Stimulated activated naive B cell treated with anti-CD40 and anti-IgM and Interleukin-4, amounts not matched to agents 10 μg/mL and 1 μg/mL and 100 μg/mL, for 72 hours (primary cell): ENCODE measurements at regions not wholly inside any gene's neighbourhood (a gene's known extent, or its start where the extent isn't known, plus 50 kb on each side); places are given as distances from the start of the nearest gene placed in this dataset.
"Not testable (repeated sequence)": the region's sequence is repeated elsewhere in the genome, so short reads cannot be mapped to it uniquely, and the experiment has no call there.

Experiments used
- ATAC-seq, 2 donors: fragments of 150-1000 bp; cut with Tn5 transposase; replicated peaks; 2 replicates each; pipeline ENCODE4 v1.10.0; 2021; ENCODE audit warnings: moderate library complexity in 1 of 2
- DNase-seq: peaks from one replicate; pipeline ENCODE4 v3.0.0; 2021
- H3K27ac Mint-ChIP-seq: one replicate; pipeline ENCODE4 v1.8.0; 2022; ENCODE audit warnings: mild to moderate bottlenecking, mixed read lengths
- H3K27me3 Mint-ChIP-seq, 2 donors: one replicate each; pipeline ENCODE4 v1.8.0; 2022; ENCODE audit warnings: mixed read lengths in 2 of 2
- H3K36me3 Mint-ChIP-seq, 2 donors: one replicate each; pipeline ENCODE4 v1.8.0; 2022; ENCODE audit warnings: mixed read lengths in 2 of 2, mild to moderate bottlenecking in 1 of 2
- H3K4me1 Mint-ChIP-seq, 2 donors: one replicate each; pipeline ENCODE4 v1.8.0; 2022; ENCODE audit warnings: mixed read lengths in 2 of 2, mild to moderate bottlenecking in 1 of 2
- H3K4me3 Mint-ChIP-seq, 2 donors: one replicate each; pipeline ENCODE4 v1.8.0; 2022; ENCODE audit warnings: mild to moderate bottlenecking in 2 of 2, mixed read lengths in 2 of 2, moderate library complexity in 1 of 2
- H3K9me3 Mint-ChIP-seq, 2 donors: one replicate each; pipeline ENCODE4 v1.8.0; 2022; ENCODE audit warnings: mixed read lengths in 2 of 2, mild to moderate bottlenecking in 1 of 2

DNA sequence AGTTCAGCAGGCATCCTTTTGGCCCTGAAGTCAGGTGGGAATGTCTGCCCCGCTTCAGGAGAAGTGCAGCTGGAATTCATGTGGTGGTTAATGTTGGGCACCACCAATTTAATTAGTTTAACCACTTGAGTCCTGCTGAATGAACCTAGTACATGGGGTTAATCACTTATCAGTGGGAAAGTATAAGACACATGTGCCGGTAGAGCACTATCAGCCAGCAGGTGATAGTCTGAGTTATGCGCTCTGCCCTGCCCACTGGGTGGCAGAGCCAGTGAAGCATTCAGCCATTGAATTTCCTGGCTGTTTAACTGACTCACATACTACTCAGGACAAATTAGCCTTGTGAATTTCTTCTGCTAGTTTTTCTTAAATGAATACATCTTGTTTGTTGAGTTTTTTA is 789.7 kb upstream of the PRR20A start:
- Mint-ChIP-seq H3K36me3 (no peaks in the 10 kb centered on the region), H3K4me1 (no peaks in the 10 kb centered on the region), H3K4me3 (no peak overlapping the region), H3K27me3 (no peaks in the 10 kb centered on the region), H3K9me3 (peaks cover 0 to 3% of the 10 kb centered on the region in 2 donors), H3K27ac (no peak overlapping the region)
- DNase-seq, result no peak
- no peak for ATAC-seq

DNA sequence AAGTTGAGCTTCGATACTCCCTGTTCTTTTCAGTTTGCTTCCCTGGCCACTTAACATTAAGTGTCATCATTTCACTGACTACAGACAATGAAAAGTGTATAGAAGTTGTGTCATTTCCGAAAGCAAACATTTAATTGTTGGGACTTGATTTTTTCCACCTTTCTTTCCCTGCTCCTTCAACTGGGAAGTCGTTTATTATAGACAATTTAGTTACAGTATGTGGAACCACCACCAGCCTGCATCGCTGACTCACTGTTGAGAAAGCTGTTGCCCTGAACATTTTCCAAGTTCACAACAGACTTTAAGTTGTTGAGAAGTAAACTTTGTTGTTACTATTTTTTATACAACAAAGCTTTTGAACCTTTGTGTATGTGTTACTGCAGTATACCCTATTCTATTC is 788.4 kb upstream of the PRR20A start:
- ATAC-seq, result no peak
- H3K36me3 Mint-ChIP-seq, result no peaks in the 10 kb centered on the region
- peaks cover 0 to 2% of the 10 kb centered on the region in 2 donors for H3K9me3 Mint-ChIP-seq
- H3K4me3 Mint-ChIP-seq, result no peak overlapping the region
- DNase-seq, result no peak
- H3K27ac Mint-ChIP-seq, result no peak overlapping the region
- no peaks in the 10 kb centered on the region for H3K4me1 Mint-ChIP-seq
- H3K27me3 Mint-ChIP-seq, result no peaks in the 10 kb centered on the region

DNA sequence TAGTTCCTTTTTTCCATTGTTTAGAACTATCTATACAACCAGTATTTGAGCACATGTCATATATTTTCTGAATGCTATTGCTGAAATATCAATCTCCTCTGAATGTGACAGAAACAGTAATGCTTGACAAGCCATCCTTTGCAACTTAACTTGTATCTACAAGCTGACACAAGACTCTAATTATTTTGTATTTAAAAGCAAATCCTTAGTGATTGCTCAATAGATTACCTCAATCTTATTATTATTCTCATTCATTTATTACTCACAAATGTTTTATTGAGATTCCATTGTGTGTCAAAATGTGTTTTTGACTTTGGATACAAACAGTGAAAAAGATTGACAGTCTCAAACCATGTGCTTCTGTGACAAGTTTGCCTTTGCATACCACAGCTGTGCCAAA is 787.8 kb upstream of the PRR20A start:
- ATAC-seq (no peak), DNase-seq (no peak)
- Mint-ChIP-seq H3K4me1 (no peaks in the 10 kb centered on the region), H3K27ac (no peak overlapping the region), H3K9me3 (peaks cover 0 to 2% of the 10 kb centered on the region in 2 donors), H3K36me3 (no peaks in the 10 kb centered on the region), H3K4me3 (no peak overlapping the region), H3K27me3 (no peaks in the 10 kb centered on the region)

DNA sequence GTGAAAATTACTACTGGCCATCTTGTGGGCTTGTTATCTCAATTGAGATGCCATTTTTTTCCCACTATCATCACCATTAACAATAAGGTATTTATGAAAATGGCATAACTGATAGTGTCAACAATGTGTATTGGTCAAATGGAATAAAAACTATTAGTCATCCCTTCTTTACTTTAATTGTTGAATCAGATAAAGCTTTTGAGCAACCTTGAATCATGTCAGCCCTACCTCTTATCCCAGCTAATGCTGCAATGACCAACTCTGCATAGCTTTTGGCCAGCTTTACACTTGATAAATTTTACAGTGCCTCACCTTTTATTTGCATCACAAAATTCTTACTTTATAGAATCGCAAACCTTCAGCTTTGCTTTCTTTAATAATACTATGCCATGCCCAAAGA is 784.0 kb upstream of the PRR20A start:
- no peaks in the 10 kb centered on the region for H3K36me3 Mint-ChIP-seq
- H3K27me3 Mint-ChIP-seq, result no peaks in the 10 kb centered on the region
- ATAC-seq, result no peak
- no peak overlapping the region for H3K4me3 Mint-ChIP-seq
- DNase-seq, result no peak
- no peak overlapping the region for H3K27ac Mint-ChIP-seq
- no peaks in the 10 kb centered on the region for H3K4me1 Mint-ChIP-seq
- peaks cover 0 to 4% of the 10 kb centered on the region in 2 donors for H3K9me3 Mint-ChIP-seq

DNA sequence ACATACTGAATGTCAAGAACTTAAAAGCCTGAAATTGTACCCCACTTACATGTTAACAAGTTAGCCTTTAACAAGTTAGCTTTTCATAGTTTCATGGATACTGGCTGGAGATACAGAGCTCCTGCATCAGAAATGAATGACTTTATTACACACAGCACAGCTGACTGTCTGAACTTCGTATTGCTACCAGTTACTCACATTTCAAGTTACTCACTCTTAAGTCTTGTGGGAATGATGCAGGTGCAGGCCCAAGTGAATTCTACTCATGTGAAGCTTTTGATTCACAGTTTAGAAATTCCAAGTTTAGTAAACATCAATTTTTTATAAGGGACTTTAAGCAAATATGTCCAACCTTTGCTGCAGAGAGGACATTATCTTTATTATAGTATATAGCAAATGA is 762.2 kb upstream of the PRR20A start:
- H3K9me3 Mint-ChIP-seq, result peaks cover 4 to 5% of the 10 kb centered on the region in 2 donors
- H3K27me3 Mint-ChIP-seq, result no peaks in the 10 kb centered on the region
- H3K36me3 Mint-ChIP-seq, result no peaks in the 10 kb centered on the region
- H3K4me1 Mint-ChIP-seq, result no peaks in the 10 kb centered on the region
- no peak overlapping the region for H3K4me3 Mint-ChIP-seq
- DNase-seq (no peak), ATAC-seq (no peak)
- H3K27ac Mint-ChIP-seq, result no peak overlapping the region

DNA sequence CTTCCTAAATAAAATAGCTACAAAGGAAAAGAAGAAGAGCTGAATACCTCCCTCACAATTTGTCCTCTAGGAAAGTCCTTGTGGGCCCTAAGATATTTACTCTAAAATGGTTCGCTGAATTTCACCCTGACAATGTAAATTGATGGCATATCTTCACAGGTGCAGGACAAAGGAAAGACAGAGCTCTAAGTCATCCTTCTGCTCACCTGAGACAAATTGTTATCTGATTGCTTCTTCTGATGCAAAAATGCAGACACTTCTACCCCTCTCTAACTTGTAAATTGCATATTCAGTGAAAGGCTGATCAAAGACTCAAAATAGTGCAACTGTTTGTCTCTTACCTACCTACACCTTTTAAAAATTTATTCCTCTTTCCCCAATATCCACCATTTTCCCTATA is 747.2 kb upstream of the PRR20A start:
- DNase-seq, result no peak
- Mint-ChIP-seq H3K9me3 (peaks cover 5 to 7% of the 10 kb centered on the region in 2 donors), H3K27me3 (no peaks in the 10 kb centered on the region), H3K4me1 (no peaks in the 10 kb centered on the region), H3K27ac (no peak overlapping the region), H3K36me3 (no peaks in the 10 kb centered on the region), H3K4me3 (no peak overlapping the region)
- ATAC-seq, result no peak

GRCh38 chr13:56396318-56396717 is 744.4 kb upstream of the PRR20A start:
- DNase-seq (no peak), ATAC-seq (no peak)
- Mint-ChIP-seq H3K27me3 (no peaks in the 10 kb centered on the region), H3K4me1 (no peaks in the 10 kb centered on the region), H3K4me3 (no peak overlapping the region), H3K9me3 (peaks cover 5 to 10% of the 10 kb centered on the region in 2 donors), H3K36me3 (no peaks in the 10 kb centered on the region), H3K27ac (no peak overlapping the region)

DNA sequence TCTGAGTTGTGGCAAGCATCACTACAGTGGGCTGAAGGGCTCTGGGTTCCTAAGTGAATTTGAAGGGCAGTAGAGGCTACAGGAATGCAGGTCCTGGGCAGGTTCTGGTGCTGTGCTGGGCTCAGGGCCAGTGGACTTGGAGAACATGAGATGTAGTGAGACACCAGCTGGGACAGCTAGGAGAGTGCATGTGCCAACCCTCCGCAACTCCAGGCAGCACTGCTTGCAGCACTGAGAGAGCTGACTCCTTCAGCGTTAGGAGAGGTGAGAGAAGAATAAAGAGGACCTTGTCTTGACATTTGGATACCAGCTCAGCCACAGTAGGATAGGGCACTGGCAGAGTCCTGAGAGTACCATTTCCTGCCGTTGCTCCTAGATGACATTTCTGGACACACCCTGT is 739.9 kb upstream of the PRR20A start:
- no peaks in the 10 kb centered on the region for H3K4me1 Mint-ChIP-seq
- H3K36me3 Mint-ChIP-seq, result no peaks in the 10 kb centered on the region

DNA sequence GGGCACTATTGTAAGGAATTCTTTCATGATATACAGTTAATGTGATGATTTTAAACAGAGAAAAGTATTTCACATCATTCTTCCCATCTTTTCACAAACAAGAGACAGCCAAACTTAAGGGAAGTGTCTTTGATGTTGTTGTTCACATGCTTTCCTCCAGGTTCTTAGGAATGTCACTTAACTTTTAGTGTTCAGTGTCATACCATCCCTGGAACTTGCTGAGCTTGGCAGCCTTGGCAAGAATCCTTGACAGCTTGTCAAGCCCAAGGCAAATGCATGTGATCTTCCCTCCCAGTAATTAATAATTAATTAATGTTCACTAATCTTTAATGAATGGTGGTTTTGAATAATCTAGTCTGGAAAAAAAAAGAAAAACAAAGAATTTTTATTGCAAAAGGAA is 727.9 kb upstream of the PRR20A start:
- Mint-ChIP-seq H3K4me1 (no peaks in the 10 kb centered on the region), H3K27me3 (no peaks in the 10 kb centered on the region), H3K4me3 (no peak overlapping the region), H3K9me3 (peaks cover 3 to 6% of the 10 kb centered on the region in 2 donors), H3K27ac (no peak overlapping the region), H3K36me3 (no peaks in the 10 kb centered on the region)
- ATAC-seq (no peak), DNase-seq (no peak)

More for the DNA sequence above, 739.9 kb upstream of the PRR20A start:
- no peak for ATAC-seq
- no peak for DNase-seq
- H3K27me3 Mint-ChIP-seq, result no peaks in the 10 kb centered on the region
- no peak overlapping the region for H3K27ac Mint-ChIP-seq
- no peak overlapping the region for H3K4me3 Mint-ChIP-seq
- peaks cover 3 to 15% of the 10 kb centered on the region in 2 donors for H3K9me3 Mint-ChIP-seq

DNA sequence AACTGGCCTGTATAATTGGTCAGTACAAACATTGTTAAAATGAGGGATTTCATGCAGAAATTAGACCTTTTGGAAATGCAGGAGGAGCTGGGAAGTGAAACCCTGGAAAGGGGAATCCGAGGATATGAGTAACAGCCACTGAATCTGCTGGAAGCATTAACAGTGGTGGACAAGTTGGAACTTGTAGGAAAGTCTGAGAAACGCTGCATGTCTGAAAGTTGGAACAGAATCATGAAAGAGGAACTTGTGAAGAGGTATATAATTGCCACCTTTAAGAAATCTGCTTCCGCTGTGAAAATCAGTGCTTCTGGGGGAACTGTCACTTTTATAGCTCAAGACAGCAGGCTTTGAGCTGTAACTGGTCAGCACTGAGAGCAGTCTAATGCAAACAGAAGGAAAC is 716.5 kb upstream of the PRR20A start:
- no peak overlapping the region for H3K27ac Mint-ChIP-seq
- no peak for ATAC-seq
- H3K36me3 Mint-ChIP-seq, result no peaks in the 10 kb centered on the region
- H3K27me3 Mint-ChIP-seq, result no peaks in the 10 kb centered on the region
- peaks cover 0 to 4% of the 10 kb centered on the region in 2 donors for H3K9me3 Mint-ChIP-seq
- no peak overlapping the region for H3K4me3 Mint-ChIP-seq
- H3K4me1 Mint-ChIP-seq, result no peaks in the 10 kb centered on the region
- no peak for DNase-seq

DNA sequence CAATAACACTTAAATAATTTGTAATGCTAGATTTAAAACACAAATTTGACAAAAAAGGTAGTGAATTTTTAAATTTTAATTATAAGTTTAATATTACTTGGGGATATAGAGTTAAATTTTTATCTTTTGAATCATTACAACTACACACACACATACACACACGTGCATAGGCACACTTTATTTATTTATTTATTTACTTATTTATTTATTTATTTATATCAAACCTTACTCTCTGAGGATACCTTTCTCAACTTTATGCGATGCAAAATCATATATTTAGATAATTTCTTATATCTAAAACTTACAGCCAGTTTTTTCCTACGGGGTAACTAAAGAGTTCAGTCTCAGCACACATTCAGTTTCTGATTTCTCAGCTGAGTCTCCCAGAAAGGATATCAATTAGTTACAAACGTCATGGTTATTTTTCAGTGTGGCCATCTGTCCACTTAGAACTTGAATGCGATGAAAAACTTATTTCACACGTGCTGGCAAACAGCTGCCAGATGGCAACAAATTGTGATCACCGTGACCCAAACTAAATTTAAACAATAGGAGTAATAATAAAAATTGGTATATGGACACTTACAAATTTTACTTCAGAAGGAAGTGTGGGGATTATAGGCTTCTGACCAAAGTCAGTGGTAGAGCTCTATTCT is 683.1 kb upstream of the PRR20A start:
- no peak for DNase-seq
- H3K4me1 Mint-ChIP-seq, result no peaks in the 10 kb centered on the region
- H3K36me3 Mint-ChIP-seq, result no peaks in the 10 kb centered on the region
- H3K27me3 Mint-ChIP-seq, result no peaks in the 10 kb centered on the region
- ATAC-seq, result no peak
- peaks cover 2 to 17% of the 10 kb centered on the region in 2 donors for H3K9me3 Mint-ChIP-seq
- no peak overlapping the region for H3K27ac Mint-ChIP-seq
- H3K4me3 Mint-ChIP-seq, result no peak overlapping the region

DNA sequence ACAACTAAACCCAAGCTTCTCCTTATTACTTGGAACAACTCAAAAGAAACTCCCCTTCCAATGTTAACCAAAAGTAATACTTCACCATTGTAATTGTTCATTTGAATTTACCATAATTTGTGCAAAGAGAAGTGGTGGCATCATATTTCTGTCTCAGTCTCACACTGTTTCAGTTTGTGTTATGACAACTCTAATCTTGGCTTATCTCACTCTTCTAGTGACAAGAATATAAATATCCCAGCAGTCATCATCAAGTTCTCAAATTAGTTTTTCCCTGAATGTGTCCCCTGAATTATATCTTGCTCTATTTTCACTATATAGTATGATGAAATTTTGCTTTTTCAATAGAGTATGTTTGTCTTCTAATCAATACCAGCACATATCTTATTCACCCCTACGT is 681.4 kb upstream of the PRR20A start:
- no peak overlapping the region for H3K27ac Mint-ChIP-seq
- peaks cover 0 to 8% of the 10 kb centered on the region in 2 donors for H3K9me3 Mint-ChIP-seq
- no peaks in the 10 kb centered on the region for H3K36me3 Mint-ChIP-seq
- no peaks in the 10 kb centered on the region for H3K27me3 Mint-ChIP-seq
- ATAC-seq (no peak), DNase-seq (no peak)
- no peaks in the 10 kb centered on the region for H3K4me1 Mint-ChIP-seq
- no peak overlapping the region for H3K4me3 Mint-ChIP-seq

GRCh38 chr13:56501750-56502149 is 639.0 kb upstream of the PRR20A start:
- ATAC-seq, result no peak
- H3K27ac Mint-ChIP-seq, result no peak overlapping the region
- peaks cover 4 to 5% of the 10 kb centered on the region in 2 donors for H3K9me3 Mint-ChIP-seq
- H3K36me3 Mint-ChIP-seq, result no peaks in the 10 kb centered on the region
- no peak for DNase-seq
- H3K4me3 Mint-ChIP-seq, result no peak overlapping the region
- no peaks in the 10 kb centered on the region for H3K27me3 Mint-ChIP-seq
- H3K4me1 Mint-ChIP-seq, result no peaks in the 10 kb centered on the region

DNA sequence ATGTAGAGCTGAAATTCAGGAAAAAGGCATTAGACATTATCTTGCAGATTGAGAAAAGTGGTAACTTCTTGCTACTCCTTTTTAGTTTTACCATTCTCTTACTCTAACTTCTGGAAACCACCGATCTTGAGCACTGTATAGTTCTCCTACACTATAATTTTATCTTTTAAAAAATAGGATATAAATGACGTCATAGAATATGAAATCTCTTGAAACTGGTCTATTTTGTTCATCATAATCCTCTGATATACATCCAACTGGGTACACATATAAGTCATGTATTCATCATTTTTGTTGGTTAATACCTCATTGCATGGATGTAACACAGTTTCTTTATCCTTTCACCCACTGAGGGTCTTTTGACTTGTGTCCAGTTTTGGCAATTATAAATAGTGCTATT is 629.9 kb upstream of the PRR20A start:
- H3K27me3 Mint-ChIP-seq, result no peaks in the 10 kb centered on the region
- H3K4me1 Mint-ChIP-seq, result no peaks in the 10 kb centered on the region
- peaks cover 4 to 6% of the 10 kb centered on the region in 2 donors for H3K9me3 Mint-ChIP-seq
- H3K27ac Mint-ChIP-seq, result no peak overlapping the region
- no peak overlapping the region for H3K4me3 Mint-ChIP-seq
- H3K36me3 Mint-ChIP-seq, result no peaks in the 10 kb centered on the region
- DNase-seq (no peak), ATAC-seq (no peak)

- not testable (repeated sequence) for H3K9me3 Mint-ChIP-seq, H3K4me3 Mint-ChIP-seq, ATAC-seq, DNase-seq, H3K36me3 Mint-ChIP-seq, H3K4me1 Mint-ChIP-seq, H3K27ac Mint-ChIP-seq, H3K27me3 Mint-ChIP-seq
These were observed 628.4 kb upstream of the PRR20A start for GRCh38 chr13:56512336-56512735.

DNA sequence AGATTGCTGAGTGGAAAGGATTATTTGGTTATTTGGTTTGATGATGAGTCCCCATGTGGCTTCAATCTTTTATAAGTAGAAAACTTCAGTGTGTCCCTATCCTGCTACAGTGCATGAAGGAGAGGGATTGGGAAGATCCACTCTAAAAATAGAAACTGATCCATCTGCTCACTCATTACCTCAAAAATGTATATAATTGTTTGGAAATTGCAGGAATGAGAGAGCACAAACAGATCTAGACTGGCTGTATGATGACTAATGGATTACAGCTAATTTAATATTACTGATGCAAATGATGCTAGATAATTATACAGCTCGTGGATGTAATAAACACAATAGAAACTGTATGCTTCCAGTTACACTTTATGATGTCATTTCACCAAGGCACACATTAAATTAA is 625.3 kb upstream of the PRR20A start:
- Mint-ChIP-seq H3K27me3 (no peaks in the 10 kb centered on the region), H3K4me1 (no peaks in the 10 kb centered on the region), H3K27ac (no peak overlapping the region), H3K4me3 (no peak overlapping the region), H3K9me3 (peaks cover 2 to 4% of the 10 kb centered on the region in 2 donors), H3K36me3 (no peaks in the 10 kb centered on the region)
- DNase-seq, result no peak
- ATAC-seq, result no peak
